Adrenal gland (tissue), 9 donors: ENCODE measurements at regions not wholly inside any gene's neighbourhood (a gene's known extent, or its start where the extent isn't known, plus 50 kb on each side); places are given as distances from the start of the nearest gene placed in this dataset.

Source experiments
- DNase-seq, 7 donors: peaks; one replicate each; pipeline ENCODE4 v3.0.0-alpha.2; 2019 to 2020
- H3K27ac ChIP-seq, 5 donors: fragments of 200-600 bp; sonication (generic) in 4 of 5; 1 replicate in 3 of 5; 2 replicates in 2 of 5; pipeline versions ENCODE4 v1.5.1 to v1.8.0; 2016 to 2020; ENCODE audit warnings: mild to moderate bottlenecking in 1 of 5
- H3K27me3 ChIP-seq: fragments of 200-600 bp; 2 replicates; pipeline ENCODE4 v1.8.0; 2021
- H3K36me3 ChIP-seq, 2 donors: fragments of 200-600 bp; replicated peaks in 1 of 2; 1 replicate in 1 of 2; 2 replicates in 1 of 2; pipeline versions ENCODE4 v1.5.1 to v1.8.0; 2018 to 2022
- H3K4me1 ChIP-seq, 2 donors: fragments of 200-600 bp; replicated peaks in 1 of 2; 1 replicate in 1 of 2; 2 replicates in 1 of 2; pipeline versions ENCODE4 v1.5.1 to v1.8.0; 2018 to 2021
- H3K4me3 ChIP-seq, 4 donors: fragments of 200-600 bp; sonication (generic) in 3 of 4; one replicate each; pipeline ENCODE4 v1.5.1; 2016 to 2018
- H3K9me3 ChIP-seq, 3 donors: fragments of 200-600 bp; sonication (generic) in 1 of 3; replicated peaks in 1 of 3; 1 replicate in 2 of 3; 2 replicates in 1 of 3; pipeline versions ENCODE4 v1.5.1 to v1.8.0; 2016 to 2021
- CTCF ChIP-seq, 6 experiments: fragments of 450-650 bp in 4 of 6; fragments of 200-600 bp in 2 of 6; sonication (generic) in 1 of 6; IDR thresholded peaks; 1 replicate in 5 of 6; 2 replicates in 1 of 6; pipeline versions ENCODE4 v1.5.1 to v1.8.0; 2016 to 2021; ENCODE audit warnings: antibody characterized with exemption in 6 of 6, mild to moderate bottlenecking in 2 of 6, moderate library complexity in 1 of 6
- POLR2A ChIP-seq, 2 donors: fragments of 450-650 bp; IDR thresholded peaks; one replicate each; pipeline ENCODE4 v1.6.1; 2017; ENCODE audit warnings: antibody characterized with exemption in 2 of 2, mild to moderate bottlenecking in 2 of 2, moderate library complexity in 1 of 2
- WGBS, 4 donors: extraction: QIAGEN DNeasy Blood & Tissue Kit in 2 of 4; methylation state at CpG; one replicate each; pipeline versions ENCODE4 v1.1.5 to v1.1.7; 2013 to 2017; 5-methylcytosine and 5-hydroxymethylcytosine counted together
- intact Hi-C, 2 donors: fragments of 100-400 bp; cut with DNase I; formaldehyde crosslinking; loops; one replicate each; pipeline versions ENCODE4 v1.14.1 to v1.15.0; 2022 to 2023
- donor health status: healthy with polysubstance abuse.
- donor health status: Bipolar disorder and iron deficiency.
- donor health status: DM: yes; HTN: yes; CAD: no.
- donor health status: DM: no; HTN: no; CAD: no.
- donor health status: DM: no; HTN: no; CAD: no.

GRCh38 chr5:106189121-106189809, 1481.5 kb downstream of the EFNA5 start:
- no peak overlapping the region for H3K27ac ChIP-seq
- TF ChIP-seq CTCF (IDR thresholded peaks at IDR 0.05) = no peak
- TF ChIP-seq POLR2A (IDR thresholded peaks at IDR 0.05) = no peak
- DNase-seq = no peak
- H3K9me3 ChIP-seq = no peaks in the 10 kb centered on the region
- no peaks in the 10 kb centered on the region for H3K36me3 ChIP-seq
- 67 to 73% (median 71%) methylated on average over 3 of the region's 3 CpGs for WGBS, 4 donors
- H3K4me1 ChIP-seq = no peaks in the 10 kb centered on the region
- intact Hi-C loops = no loop called here
- no peak overlapping the region for H3K4me3 ChIP-seq
- H3K27me3 ChIP-seq = no peaks in the 10 kb centered on the region

- intact Hi-C loops = no loop called here
- 79 to 90% (median 79%) methylated on average over 3 of the region's 3 CpGs for WGBS, 4 donors
- DNase-seq = no peak
- TF ChIP-seq POLR2A (IDR thresholded peaks at IDR 0.05) = no peak
- TF ChIP-seq CTCF (IDR thresholded peaks at IDR 0.05) = no peak
- no peak overlapping the region for H3K27ac ChIP-seq
- H3K27me3 ChIP-seq = no peaks in the 10 kb centered on the region
- no peak overlapping the region for H3K4me3 ChIP-seq
- H3K36me3 ChIP-seq = no peaks in the 10 kb centered on the region
- no peaks in the 10 kb centered on the region for H3K9me3 ChIP-seq
- no peaks in the 10 kb centered on the region for H3K4me1 ChIP-seq
Observed at GRCh38 chr5:106185661-106186081, 1485.1 kb downstream of the EFNA5 start.

GRCh38 chr5:106174903-106175302, 1495.8 kb downstream of the EFNA5 start:
- WGBS, 4 donors = 84 to 88% (median 86%) methylated on average over 3 of the region's 3 CpGs
- intact Hi-C loops = no loop called here
- Histone ChIP-seq H3K9me3 (no peaks in the 10 kb centered on the region), H3K27me3 (no peaks in the 10 kb centered on the region), H3K4me1 (no peaks in the 10 kb centered on the region), H3K4me3 (no peak overlapping the region), H3K36me3 (no peaks in the 10 kb centered on the region), H3K27ac (no peak overlapping the region)
- DNase-seq = no peak
- TF ChIP-seq POLR2A (IDR thresholded peaks at IDR 0.05) (no peak), CTCF (IDR thresholded peaks at IDR 0.05) (no peak)

GRCh38 chr5:106172681-106173532, 1497.8 kb downstream of the EFNA5 start:
- WGBS, 4 donors = 71 to 84% (median 80%) methylated on average over 7 of the region's 7 CpGs
- TF ChIP-seq CTCF (IDR thresholded peaks at IDR 0.05) (no peak), POLR2A (IDR thresholded peaks at IDR 0.05) (no peak)
- no peaks in the 10 kb centered on the region for H3K36me3 ChIP-seq

More at GRCh38 chr5:106172681-106173532, 1497.8 kb downstream of the EFNA5 start:
- Histone ChIP-seq H3K4me3 (no peak overlapping the region), H3K27ac (no peak overlapping the region), H3K4me1 (no peaks in the 10 kb centered on the region), H3K27me3 (no peaks in the 10 kb centered on the region), H3K9me3 (no peaks in the 10 kb centered on the region)
- intact Hi-C loops = no loop called here
- DNase-seq = no peak
